Breast epithelium (tissue), 4 donors: ENCODE measurements at regions not wholly inside any gene's neighbourhood (a gene's known extent, or its start where the extent isn't known, plus 50 kb on each side); places are given as distances from the start of the nearest gene placed in this dataset.
A peak's percentile ranks its signal among the peaks of the same experiment; 100 is the strongest.

Experiments
- DNase-seq, 2 donors: peaks; one replicate each; pipeline ENCODE4 v3.0.0-alpha.2; 2019; ENCODE audit warnings: low spot score in 2 of 2
- H3K27ac ChIP-seq, 2 donors: fragments of 200-600 bp; sonication (generic) in 1 of 2; one replicate each; pipeline ENCODE4 v1.5.1; 2016 to 2019; ENCODE audit warnings: mild to moderate bottlenecking in 1 of 2
- H3K27me3 ChIP-seq, 2 donors: fragments of 200-600 bp; sonication (generic) in 1 of 2; one replicate each; pipeline versions ENCODE4 v1.5.1 to v1.6.0; 2017 to 2019; ENCODE audit warnings: control low read depth in 1 of 2, mild to moderate bottlenecking in 1 of 2
- H3K36me3 ChIP-seq: fragments of 200-600 bp; one replicate; pipeline ENCODE4 v1.5.1; 2019
- H3K4me1 ChIP-seq, 2 donors: fragments of 200-600 bp; sonication (generic); one replicate each; pipeline ENCODE4 v1.5.1; 2016 to 2019; ENCODE audit warnings: control low read depth in 1 of 2
- H3K4me3 ChIP-seq, 3 donors: fragments of 200-600 bp; sonication (generic); 1 replicate in 2 of 3; 2 replicates in 1 of 3; pipeline ENCODE4 v1.5.1; 2016 to 2019; ENCODE audit warnings: mild to moderate bottlenecking in 3 of 3, moderate library complexity in 2 of 3
- H3K9me3 ChIP-seq, 2 donors: fragments of 200-600 bp; sonication (generic) in 1 of 2; one replicate each; pipeline ENCODE4 v1.5.1; 2016 to 2019; ENCODE audit warnings: control low read depth in 1 of 2
- CTCF ChIP-seq, 3 donors: fragments of 450-650 bp; IDR thresholded peaks; one replicate each; pipeline ENCODE4 v1.5.1; 2016 to 2017; ENCODE audit warnings: antibody characterized with exemption in 3 of 3, mild to moderate bottlenecking in 3 of 3, moderate library complexity in 3 of 3
- POLR2A ChIP-seq: fragments of 450-650 bp; IDR thresholded peaks from one replicate; pipeline ENCODE4 v1.6.1; 2016; ENCODE audit warnings: antibody characterized with exemption, mild to moderate bottlenecking, moderate library complexity
- POLR2AphosphoS5 ChIP-seq, 3 donors: sonication (generic); formaldehyde crosslinking; IDR thresholded peaks; one replicate each; pipeline ENCODE4 v1.6.1; 2017; ENCODE audit warnings: antibody characterized with exemption in 3 of 3
- intact Hi-C: fragments of 100-400 bp; cut with DNase I; formaldehyde crosslinking; loops from one replicate; pipeline ENCODE4 v1.15.1; 2023; ENCODE audit warnings: low total_unique reads

DNA sequence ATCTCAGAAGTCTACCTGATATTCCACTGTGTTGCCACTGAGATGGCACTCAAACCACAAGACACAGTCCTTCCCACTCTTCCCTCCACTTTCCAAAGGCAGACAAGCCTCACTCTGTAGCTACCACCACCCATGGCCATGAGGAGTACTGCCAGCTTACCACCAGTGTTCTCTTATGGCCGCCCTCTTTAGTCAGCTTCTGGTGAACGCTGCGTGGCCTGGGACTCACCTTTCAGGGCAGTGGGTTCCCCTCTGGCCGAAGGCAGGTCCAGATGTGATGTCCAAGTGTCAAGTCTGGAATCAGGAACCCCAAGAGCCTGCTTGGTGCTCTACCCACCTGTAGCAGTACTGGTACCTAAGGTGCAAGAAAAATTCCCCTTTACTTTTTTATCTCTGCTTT is 580.8 kb downstream of the LRRIQ3 start:
- Histone ChIP-seq H3K36me3 (no peaks in the 10 kb centered on the region), H3K9me3 (no peaks in the 10 kb centered on the region), H3K27me3 (no peaks in the 10 kb centered on the region), H3K27ac (no peak overlapping the region), H3K4me3 (no peak overlapping the region), H3K4me1 (no peaks in the 10 kb centered on the region)
- no peak for DNase-seq
- TF ChIP-seq CTCF (IDR thresholded peaks at IDR 0.05) (no peak), POLR2A (no peak), POLR2AphosphoS5 (IDR thresholded peaks at IDR 0.05) (no peak)
- intact Hi-C loops, result no loop called here

DNA sequence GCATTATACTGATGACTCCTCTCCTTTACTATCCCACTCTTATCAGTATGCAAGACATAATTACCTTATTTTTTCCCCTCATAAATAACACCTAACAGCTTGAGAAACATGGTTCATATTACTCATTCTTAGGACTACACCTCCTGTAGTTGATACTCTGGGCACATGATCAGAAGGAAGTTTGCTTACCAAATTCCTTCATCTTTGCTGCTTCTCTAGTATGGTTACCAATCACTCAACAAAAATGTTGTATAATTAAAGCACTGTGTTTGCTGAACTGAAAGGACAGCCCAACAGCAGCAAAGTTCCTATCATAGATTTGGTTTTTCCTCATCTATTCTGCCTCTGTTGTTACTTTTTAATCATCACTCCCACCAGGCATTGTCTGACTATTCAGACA is 586.3 kb downstream of the LRRIQ3 start:
- no peak for DNase-seq
- Histone ChIP-seq H3K4me1 (no peaks in the 10 kb centered on the region), H3K27ac (no peak overlapping the region), H3K9me3 (no peaks in the 10 kb centered on the region), H3K36me3 (no peaks in the 10 kb centered on the region), H3K4me3 (no peak overlapping the region), H3K27me3 (no peaks in the 10 kb centered on the region)
- intact Hi-C loops, result no loop called here
- TF ChIP-seq CTCF (IDR thresholded peaks at IDR 0.05), result no peak
- no peak for TF ChIP-seq POLR2A
- no peak for TF ChIP-seq POLR2AphosphoS5 (IDR thresholded peaks at IDR 0.05)

GRCh38 chr1:73604739-73605138 is 593.2 kb downstream of the LRRIQ3 start:
- TF ChIP-seq POLR2AphosphoS5 (IDR thresholded peaks at IDR 0.05) (no peak), POLR2A (no peak), CTCF (IDR thresholded peaks at IDR 0.05) (no peak)
- intact Hi-C loops, result no loop called here
- Histone ChIP-seq H3K4me1 (no peaks in the 10 kb centered on the region), H3K27ac (no peak overlapping the region), H3K9me3 (no peaks in the 10 kb centered on the region), H3K36me3 (no peaks in the 10 kb centered on the region), H3K27me3 (no peaks in the 10 kb centered on the region), H3K4me3 (no peak overlapping the region)
- DNase-seq, result no peak

DNA sequence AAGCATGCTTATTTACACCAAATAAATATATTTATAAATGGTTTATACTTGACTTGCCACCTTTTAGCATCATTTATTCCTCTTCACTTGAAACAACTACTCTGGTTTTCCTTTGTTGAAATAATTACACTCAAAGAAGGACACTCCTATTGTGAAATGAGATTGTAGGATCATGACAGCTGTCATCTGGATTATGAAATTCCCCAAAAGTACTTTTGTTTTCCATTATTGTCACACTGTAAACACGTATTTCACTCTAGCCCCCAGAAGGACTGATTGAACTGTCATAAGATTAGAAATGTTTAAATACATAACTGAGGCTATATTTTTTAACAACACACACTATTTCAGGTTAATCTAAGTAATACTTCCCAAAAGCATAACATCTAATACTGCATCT is 593.8 kb downstream of the LRRIQ3 start:
- TF ChIP-seq POLR2AphosphoS5 (IDR thresholded peaks at IDR 0.05), result no peak
- TF ChIP-seq CTCF (IDR thresholded peaks at IDR 0.05), result no peak
- TF ChIP-seq POLR2A, result no peak

DNA sequence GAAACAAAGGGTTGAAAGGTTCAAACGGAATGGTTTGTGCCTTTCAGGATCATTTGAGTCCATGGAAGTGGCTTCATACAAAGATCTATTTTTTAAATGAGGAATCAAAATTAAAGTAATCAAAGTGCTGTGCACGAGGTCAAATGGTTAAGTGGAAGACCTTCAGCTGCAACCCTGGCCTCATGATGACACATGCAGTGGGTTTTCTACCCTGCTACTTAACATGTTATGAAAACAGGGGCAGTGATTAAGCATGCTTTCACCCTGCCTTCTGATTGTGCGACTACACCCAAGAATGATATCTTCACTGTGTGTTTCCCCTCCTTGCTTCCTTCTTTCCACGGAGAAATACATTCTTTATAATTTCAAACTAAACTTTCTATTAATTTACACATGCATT is 604.2 kb downstream of the LRRIQ3 start:
- Histone ChIP-seq H3K27ac (peak overlapping the region in 1 of 2 donors; percentile 12), H3K4me3 (no peak overlapping the region), H3K27me3 (no peaks in the 10 kb centered on the region), H3K9me3 (no peaks in the 10 kb centered on the region), H3K36me3 (no peaks in the 10 kb centered on the region), H3K4me1 (no peaks in the 10 kb centered on the region)
- intact Hi-C loops, result no loop called here
- TF ChIP-seq POLR2A, result no peak
- no peak for DNase-seq

More for the DNA sequence above, 593.8 kb downstream of the LRRIQ3 start:
- Histone ChIP-seq H3K9me3 (no peaks in the 10 kb centered on the region), H3K4me3 (no peak overlapping the region), H3K36me3 (no peaks in the 10 kb centered on the region), H3K27me3 (no peaks in the 10 kb centered on the region), H3K27ac (no peak overlapping the region), H3K4me1 (no peaks in the 10 kb centered on the region)
- intact Hi-C loops, result no loop called here
- no peak for DNase-seq

DNA sequence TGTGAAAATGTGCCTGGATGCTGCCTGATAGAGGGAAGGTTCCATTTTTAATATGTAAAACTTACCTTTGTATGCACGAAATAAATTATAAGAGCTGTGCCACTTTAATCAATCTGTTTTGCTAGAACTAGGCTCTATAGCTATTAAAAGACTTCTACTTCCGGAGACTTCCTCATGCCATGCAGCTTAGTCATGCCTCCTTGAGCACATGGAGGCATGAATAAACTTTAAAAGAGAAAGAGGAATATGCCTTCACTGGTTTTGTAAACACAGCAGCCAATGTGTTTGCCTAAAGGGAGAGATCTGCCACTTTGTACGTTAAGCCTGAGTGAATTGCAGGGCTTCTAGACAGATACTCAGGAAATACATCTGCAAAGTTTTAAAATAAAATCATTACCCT is 604.6 kb downstream of the LRRIQ3 start:
- no peaks in the 10 kb centered on the region for H3K4me1 ChIP-seq
- H3K27me3 ChIP-seq, result no peaks in the 10 kb centered on the region
- H3K27ac ChIP-seq, result peak overlapping the region in 1 of 2 donors; percentile 63
- H3K9me3 ChIP-seq, result no peaks in the 10 kb centered on the region
- DNase-seq, result peak in 1 of 2 donors; percentile 30
- no peaks in the 10 kb centered on the region for H3K36me3 ChIP-seq
- TF ChIP-seq CTCF (IDR thresholded peaks at IDR 0.05) (no peak), POLR2AphosphoS5 (IDR thresholded peaks at IDR 0.05) (no peak), POLR2A (no peak)
- intact Hi-C loops, result no loop called here
- H3K4me3 ChIP-seq, result no peak overlapping the region
